ENCODE measurements at regions not wholly inside any gene's neighbourhood (a gene's known extent, or its start where the extent isn't known, plus 50 kb on each side); places are given as distances from the start of the nearest gene placed in this dataset.

DNA sequence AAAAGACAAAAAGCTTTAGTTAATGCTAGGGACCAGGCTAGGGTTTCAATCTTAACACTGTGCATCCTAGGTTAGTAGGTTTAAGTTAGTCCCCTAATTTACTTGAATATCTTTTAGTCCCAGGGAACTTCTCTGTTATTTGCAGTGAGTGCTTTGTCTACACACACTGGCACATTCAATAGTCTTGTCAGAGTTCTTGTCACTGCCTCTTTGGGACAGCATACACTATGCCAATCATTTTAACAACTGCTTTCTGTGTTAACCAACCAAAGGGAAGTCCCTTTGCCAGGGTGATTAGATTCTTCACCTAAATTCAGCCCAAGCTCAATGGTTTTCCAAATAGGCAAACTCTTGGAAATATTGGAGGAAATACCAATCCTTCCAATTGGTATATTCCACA is 221.8 kb upstream of the IGFBP7 start:
- TF ChIP-seq, protein P1, sequence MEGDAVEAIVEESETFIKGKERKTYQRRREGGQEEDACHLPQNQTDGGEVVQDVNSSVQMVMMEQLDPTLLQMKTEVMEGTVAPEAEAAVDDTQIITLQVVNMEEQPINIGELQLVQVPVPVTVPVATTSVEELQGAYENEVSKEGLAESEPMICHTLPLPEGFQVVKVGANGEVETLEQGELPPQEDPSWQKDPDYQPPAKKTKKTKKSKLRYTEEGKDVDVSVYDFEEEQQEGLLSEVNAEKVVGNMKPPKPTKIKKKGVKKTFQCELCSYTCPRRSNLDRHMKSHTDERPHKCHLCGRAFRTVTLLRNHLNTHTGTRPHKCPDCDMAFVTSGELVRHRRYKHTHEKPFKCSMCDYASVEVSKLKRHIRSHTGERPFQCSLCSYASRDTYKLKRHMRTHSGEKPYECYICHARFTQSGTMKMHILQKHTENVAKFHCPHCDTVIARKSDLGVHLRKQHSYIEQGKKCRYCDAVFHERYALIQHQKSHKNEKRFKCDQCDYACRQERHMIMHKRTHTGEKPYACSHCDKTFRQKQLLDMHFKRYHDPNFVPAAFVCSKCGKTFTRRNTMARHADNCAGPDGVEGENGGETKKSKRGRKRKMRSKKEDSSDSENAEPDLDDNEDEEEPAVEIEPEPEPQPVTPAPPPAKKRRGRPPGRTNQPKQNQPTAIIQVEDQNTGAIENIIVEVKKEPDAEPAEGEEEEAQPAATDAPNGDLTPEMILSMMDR (conservative IDR thresholded peaks at IDR 0.05), result no peak
- TF ChIP-seq ZFX (IDR thresholded peaks at IDR 0.05), result no peak
